Left cardiac atrium (tissue), 4 donors: ENCODE measurements at regions not wholly inside any gene's neighbourhood (a gene's known extent, or its start where the extent isn't known, plus 50 kb on each side); places are given as distances from the start of the nearest gene placed in this dataset.
"Not testable (repeated sequence)": the region's sequence is repeated elsewhere in the genome, so short reads cannot be mapped to it uniquely, and the experiment has no call there.

Source experiments
- ATAC-seq, 2 donors: fragments of 200-7000 bp; cut with Tn5 transposase; one replicate each; pipeline ENCODE4 v1.9.1; 2020; ENCODE audit warnings: mild to moderate bottlenecking in 2 of 2, moderate library complexity in 2 of 2
- DNase-seq: peaks from one replicate; pipeline ENCODE4 v3.0.0-alpha.2; 2020
- intact Hi-C, 2 donors: fragments of 100-400 bp; cut with DNase I; formaldehyde crosslinking; loops; one replicate each; pipeline versions ENCODE4 v1.14.1 to v1.15.1; 2022 to 2023
- donor health status: DM: no; HTN: yes; CAD: no.
- donor health status: DM: no; HTN: yes; CAD: no; lungs with severe emphysema.
- donor health status: DM: yes; HTN: yes; CAD: no.
- donor health status: Dilated cardiomyopathy.

DNA sequence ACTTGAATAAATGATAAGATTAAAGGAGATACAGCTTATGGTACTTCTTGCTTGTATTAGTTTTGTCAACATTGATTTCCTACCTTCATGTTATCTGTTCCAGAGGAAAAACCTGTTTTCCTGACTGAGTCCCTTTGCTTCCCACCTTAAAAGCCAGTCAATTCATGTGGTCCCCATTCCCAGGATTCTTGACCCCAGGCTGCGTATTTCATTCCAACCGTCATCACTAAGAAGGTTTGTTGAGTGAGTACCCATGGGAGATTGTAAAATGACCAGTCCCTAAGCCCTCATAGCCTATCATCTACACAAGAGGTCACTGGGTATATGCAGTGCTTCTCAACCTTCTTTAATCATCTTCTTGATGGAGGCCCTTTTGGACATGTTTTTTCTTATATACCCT lies 52.2 kb downstream of the BEX3 start:
- no peak for ATAC-seq
- intact Hi-C loops, result no loop called here
- no peak for DNase-seq

DNA sequence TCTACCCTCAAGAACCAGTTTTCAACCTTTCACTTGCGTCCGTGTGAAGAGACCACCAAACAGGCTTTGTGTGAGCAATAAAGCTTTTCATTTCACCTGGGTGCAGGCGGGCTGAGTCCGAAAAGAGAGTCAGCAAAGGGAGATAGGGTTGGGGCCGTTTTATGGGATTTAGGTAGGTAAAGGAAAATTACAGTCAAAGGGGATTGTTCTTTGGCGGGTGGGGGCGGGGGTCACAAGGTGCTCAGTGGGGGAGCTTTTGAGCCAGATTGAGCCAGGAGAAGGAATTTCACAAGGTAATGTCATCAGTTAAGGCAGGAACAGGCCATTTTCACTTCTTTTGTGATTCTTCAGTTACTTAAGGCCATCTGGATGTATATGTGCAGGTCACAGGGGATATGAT lies 52.7 kb downstream of the BEX3 start:
- ATAC-seq, DNase-seq, intact Hi-C loops: not testable (repeated sequence)

DNA sequence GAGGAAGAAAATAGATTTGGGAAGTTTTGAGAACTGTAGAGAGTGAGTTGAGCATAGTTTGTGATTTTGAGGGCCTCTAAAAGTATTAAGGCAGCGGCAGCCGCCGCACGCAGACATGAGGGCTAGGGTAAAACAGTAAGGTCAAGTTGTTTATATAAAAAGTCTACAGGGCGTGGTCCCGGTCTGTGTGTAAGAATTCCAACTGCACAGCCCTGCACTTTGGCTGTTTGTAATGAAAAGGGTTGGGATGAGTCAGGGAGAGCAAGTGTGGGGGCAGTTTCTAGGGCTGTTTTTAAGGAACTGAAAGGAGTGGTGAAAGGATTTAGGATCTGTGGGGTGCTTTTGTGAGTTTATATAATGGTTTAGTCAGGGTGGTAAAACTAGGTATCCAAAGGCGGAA lies 55.0 kb downstream of the BEX3 start:
- peak in 1 of 2 donors; percentile 41 for ATAC-seq

DNA sequence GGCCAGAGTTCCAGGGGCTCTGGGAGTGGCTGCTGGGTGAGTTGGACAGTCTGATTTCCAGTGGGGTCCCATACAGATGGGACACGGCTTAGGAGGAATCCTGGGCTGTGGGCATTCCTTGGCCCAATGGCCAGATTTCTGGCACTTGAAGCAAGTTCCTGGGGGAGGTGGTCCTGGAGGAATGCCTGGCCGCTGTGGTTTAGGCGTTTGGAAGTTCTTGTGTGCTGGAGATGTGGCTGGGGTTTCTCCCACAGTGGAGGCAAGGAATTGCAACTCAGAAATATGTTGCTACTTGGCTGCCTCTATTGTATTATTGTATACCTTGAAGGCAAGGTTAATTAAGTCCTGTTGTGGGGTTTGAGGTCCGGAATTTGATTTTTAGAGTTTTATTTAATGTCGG lies 56.5 kb downstream of the BEX3 start:
- DNase-seq, intact Hi-C loops, ATAC-seq: not testable (repeated sequence)

More for the DNA sequence above, 55.0 kb downstream of the BEX3 start:
- DNase-seq, result no peak
- intact Hi-C loops, result no loop called here

DNA sequence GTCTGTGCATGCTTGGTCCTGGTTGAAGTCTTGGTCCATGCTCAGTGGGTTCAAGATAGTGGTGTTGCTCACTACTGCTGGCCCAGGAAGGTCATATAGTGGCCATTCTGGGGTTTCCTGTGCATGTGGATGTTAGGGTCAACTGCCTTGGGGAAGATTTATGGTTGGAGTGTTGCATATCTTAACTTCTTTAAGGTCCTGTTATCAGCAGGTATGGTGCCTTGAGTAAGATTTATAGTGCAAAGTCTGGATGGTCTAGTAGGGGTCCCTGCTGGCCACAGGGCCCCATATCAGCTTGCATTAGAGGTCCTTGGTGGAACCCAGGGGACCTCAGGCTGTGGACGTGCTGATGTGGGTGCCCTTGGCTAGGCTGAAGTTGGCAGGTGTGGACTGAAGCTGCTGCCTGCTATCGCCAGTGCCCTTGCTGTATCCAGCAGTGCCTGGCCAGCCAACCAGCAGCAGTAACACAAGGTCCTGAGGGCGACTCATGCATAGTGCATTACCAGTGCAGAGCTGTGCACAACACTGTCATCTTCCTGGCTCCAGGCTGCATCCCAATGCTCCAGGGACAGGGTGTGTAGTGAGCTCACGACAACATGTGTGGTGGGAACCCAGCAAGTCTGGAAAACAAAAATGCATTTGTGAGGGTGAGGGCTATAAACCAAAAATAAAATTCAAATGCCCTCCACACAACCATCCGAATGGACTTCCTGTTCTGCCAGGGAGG lies 61.0 kb downstream of the BEX3 start:
- no peak for ATAC-seq
- intact Hi-C loops, result no loop called here
- DNase-seq, result no peak

DNA sequence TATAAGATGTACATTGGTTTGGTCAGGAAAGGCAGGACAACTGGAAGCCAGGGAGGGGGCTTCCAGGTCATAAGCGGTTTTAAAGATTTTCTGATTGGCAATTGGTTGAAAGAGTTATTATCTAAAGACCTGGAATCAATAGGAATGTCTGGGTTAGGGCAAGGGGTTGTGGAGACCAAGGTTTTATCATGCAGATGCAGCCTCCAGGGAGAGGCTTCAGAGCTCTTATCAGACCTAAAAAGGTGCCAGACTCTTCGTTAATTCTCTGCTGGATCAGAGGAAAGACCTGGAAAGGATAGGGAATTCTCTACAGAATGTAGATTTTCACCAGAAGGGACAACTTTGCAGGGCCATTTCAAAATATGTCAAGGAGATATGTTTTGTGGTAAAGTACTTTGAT lies 62.8 kb downstream of the BEX3 start:
- DNase-seq (no peak), ATAC-seq (no peak)
- intact Hi-C loops, result no loop called here

DNA sequence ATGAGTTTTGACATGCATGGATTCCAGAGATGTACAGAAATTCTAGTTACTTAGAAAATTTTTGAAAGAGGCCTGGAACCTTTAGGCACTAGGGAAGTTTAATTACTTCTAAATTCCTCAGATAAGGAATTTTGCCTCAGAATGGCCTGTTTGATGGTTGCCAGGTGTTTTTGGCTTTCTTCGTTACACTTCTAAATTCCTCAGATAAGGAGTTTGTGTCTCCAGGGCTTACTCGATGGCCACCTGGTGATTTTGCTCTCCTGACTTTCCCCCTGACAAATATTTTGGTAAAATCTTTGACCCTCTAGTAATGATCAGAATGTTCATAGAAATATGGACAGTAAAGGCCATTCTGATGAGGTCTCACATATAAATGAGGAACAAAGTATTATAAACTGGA lies 64.3 kb downstream of the BEX3 start:
- intact Hi-C loops, result no loop called here
- DNase-seq, result no peak
- no peak for ATAC-seq

DNA sequence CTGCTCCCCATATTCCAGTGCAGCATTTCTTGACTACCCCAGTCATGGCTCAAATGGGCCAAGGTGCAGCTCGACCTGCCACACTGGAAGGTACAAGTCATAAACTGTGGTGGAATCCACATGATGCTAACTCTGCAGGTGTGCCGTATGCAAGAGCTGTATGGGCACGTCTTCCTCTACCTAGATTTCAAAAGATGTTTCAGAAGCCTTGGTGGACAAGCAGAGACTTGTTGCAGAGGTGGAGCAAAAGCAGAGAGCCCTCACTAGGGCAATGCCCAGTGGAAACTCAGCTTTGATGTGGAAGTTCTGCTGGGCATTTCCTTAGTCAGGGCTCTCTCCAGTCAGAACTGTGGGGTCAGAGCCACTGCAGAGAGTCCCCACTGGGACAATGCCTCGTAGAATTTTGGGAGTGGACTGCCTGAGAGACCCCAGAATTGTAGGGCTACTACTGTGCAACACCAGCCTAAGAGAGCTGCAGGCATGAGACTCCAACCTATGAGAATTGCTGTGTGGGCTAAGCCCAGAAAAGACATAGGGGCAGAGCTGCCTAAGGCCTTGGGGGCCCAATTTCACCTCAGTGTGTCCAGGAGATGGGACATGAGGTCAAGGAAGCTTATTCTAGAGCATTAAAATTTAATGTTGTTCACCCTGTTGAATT lies 65.7 kb downstream of the BEX3 start:
- intact Hi-C loops, result no loop called here
- no peak for DNase-seq
- no peak for ATAC-seq

DNA sequence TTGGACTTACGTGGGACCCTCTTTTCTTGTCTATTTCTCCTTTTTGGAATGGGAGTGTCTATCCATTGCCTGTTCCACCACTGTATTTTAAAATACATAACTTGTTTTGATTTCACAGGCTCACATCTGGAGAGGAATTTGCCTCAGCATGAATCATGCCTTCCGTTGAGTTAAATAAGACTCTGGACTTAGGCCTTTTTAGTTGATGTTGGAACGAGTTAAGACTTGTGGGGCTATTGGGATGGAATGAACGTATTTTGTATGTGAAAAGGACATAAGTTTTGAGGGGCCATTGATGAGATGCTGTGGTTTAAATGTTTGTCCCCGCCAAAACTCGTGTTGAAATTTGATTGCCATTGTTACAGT lies 66.2 kb downstream of the BEX3 start:
- ATAC-seq (no peak), DNase-seq (no peak)
- intact Hi-C loops, result no loop called here

DNA sequence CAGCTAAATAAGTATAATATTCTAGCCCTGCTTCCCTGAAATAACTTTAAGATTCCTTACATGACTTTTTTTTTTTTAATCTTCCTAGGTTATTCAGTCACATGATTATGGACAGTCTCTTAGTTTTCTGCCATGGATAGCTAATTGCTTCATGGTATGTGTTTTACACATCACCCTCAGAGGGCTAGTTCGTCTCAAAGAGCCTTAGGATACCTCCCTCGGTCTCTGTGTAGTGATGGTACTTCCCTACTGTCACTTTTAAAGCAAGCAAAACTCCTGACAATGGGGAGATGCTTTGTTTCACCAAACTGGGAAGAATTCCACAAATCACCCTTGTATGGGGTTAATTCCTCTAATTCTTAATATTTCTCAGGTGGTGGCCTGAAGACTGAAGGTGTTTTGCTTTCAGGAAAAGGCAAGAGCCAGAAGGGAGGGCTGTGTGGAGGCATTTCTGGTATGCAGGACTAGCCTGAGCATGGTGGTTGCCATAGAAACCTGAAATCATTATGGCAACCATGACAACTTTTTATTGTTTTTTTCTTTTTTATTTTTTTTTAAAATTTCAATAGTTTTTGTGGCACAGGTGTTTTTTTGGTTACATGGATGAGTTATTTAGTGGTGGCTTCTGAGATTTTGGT lies 70.4 kb downstream of the BEX3 start:
- ATAC-seq (no peak), DNase-seq (no peak)
- intact Hi-C loops, result no loop called here
